Esophagus squamous epithelium (tissue), 5 donors: ENCODE measurements at regions not wholly inside any gene's neighbourhood (a gene's known extent, or its start where the extent isn't known, plus 50 kb on each side); places are given as distances from the start of the nearest gene placed in this dataset.

Source experiments
- DNase-seq: peaks from one replicate; lab custom pipeline; 2025; lab: John Stamatoyannopoulos, UW
- H3K27ac ChIP-seq, 4 donors: fragments of 200-600 bp; sonication (generic); one replicate each; pipeline ENCODE4 v1.5.1; 2016 to 2019; ENCODE audit warnings: mild to moderate bottlenecking in 1 of 4
- H3K27me3 ChIP-seq, 4 donors: fragments of 200-600 bp; sonication (generic); 1 replicate in 3 of 4; 2 replicates in 1 of 4; pipeline versions ENCODE4 v1.5.1 to v1.6.0; 2017 to 2021; ENCODE audit warnings: antibody characterized with exemption in 1 of 4
- H3K36me3 ChIP-seq, 3 donors: fragments of 200-600 bp; sonication (generic); one replicate each; pipeline ENCODE4 v1.5.1; 2016 to 2019
- H3K4me1 ChIP-seq, 3 donors: fragments of 200-600 bp; sonication (generic); one replicate each; pipeline ENCODE4 v1.5.1; 2017 to 2019
- H3K4me3 ChIP-seq, 4 donors: fragments of 200-600 bp; sonication (generic); 1 replicate in 3 of 4; 2 replicates in 1 of 4; pipeline ENCODE4 v1.5.1; 2016 to 2019; ENCODE audit warnings: mild to moderate bottlenecking in 2 of 4, moderate library complexity in 1 of 4
- H3K9me3 ChIP-seq, 3 donors: fragments of 200-600 bp; sonication (generic); one replicate each; pipeline ENCODE4 v1.5.1; 2016 to 2019
- CTCF ChIP-seq, 6 experiments: fragments of 450-650 bp in 4 of 6; fragments of 200-600 bp in 2 of 6; sonication (generic) in 2 of 6; IDR thresholded peaks; one replicate each; pipeline ENCODE4 v1.5.1; 2016 to 2019; ENCODE audit warnings: antibody characterized with exemption in 6 of 6, mild to moderate bottlenecking in 4 of 6, moderate library complexity in 4 of 6
- POLR2A ChIP-seq, 4 donors: fragments of 450-650 bp; IDR thresholded peaks; one replicate each; pipeline ENCODE4 v1.6.1; 2017; ENCODE audit warnings: antibody characterized with exemption in 4 of 4, mild to moderate bottlenecking in 4 of 4, moderate library complexity in 3 of 4
- WGBS, 2 donors: methylation state at CpG; one replicate each; pipeline ENCODE4 v1.1.5; 2018; 5-methylcytosine and 5-hydroxymethylcytosine counted together
- intact Hi-C: fragments of 100-400 bp; cut with DNase I; formaldehyde crosslinking; loops from one replicate; pipeline ENCODE4 v1.15.0; 2022
- donor health status: DM: yes; HTN: yes; CAD: no.

GRCh38 chr2:139237023-139237422, 456.8 kb upstream of the NXPH2 start:
- Histone ChIP-seq H3K27me3 (no peaks in the 10 kb centered on the region), H3K4me3 (no peak overlapping the region), H3K4me1 (no peaks in the 10 kb centered on the region), H3K9me3 (no peaks in the 10 kb centered on the region), H3K27ac (no peak overlapping the region), H3K36me3 (no peaks in the 10 kb centered on the region)
- intact Hi-C loops = no loop called here
- 81 to 91% methylated on average over 3 of the region's 3 CpGs for WGBS, 2 donors
- TF ChIP-seq POLR2A (IDR thresholded peaks at IDR 0.05) = no peak
- TF ChIP-seq CTCF (IDR thresholded peaks at IDR 0.05) = no peak
- DNase-seq = no peak

- DNase-seq = no peak
- intact Hi-C loops = no loop called here
- Histone ChIP-seq H3K27me3 (no peaks in the 10 kb centered on the region), H3K4me1 (no peaks in the 10 kb centered on the region), H3K9me3 (no peaks in the 10 kb centered on the region), H3K4me3 (no peak overlapping the region), H3K27ac (no peak overlapping the region), H3K36me3 (no peaks in the 10 kb centered on the region)
- TF ChIP-seq CTCF (IDR thresholded peaks at IDR 0.05) (no peak), POLR2A (IDR thresholded peaks at IDR 0.05) (no peak)
- WGBS, 2 donors = 54 to 55% methylated on average over 5 of the region's 5 CpGs
Observed at GRCh38 chr2:139230881-139231280, 450.7 kb upstream of the NXPH2 start.

GRCh38 chr2:139228276-139228675, 448.1 kb upstream of the NXPH2 start:
- no peak for DNase-seq
- H3K27ac ChIP-seq = no peak overlapping the region
- intact Hi-C loops = no loop called here
- H3K4me1 ChIP-seq = no peaks in the 10 kb centered on the region
- H3K27me3 ChIP-seq = no peaks in the 10 kb centered on the region
- TF ChIP-seq CTCF (IDR thresholded peaks at IDR 0.05) (no peak), POLR2A (IDR thresholded peaks at IDR 0.05) (no peak)
- WGBS, 2 donors = 96 to 97% methylated on average over 2 of the region's 2 CpGs
- no peaks in the 10 kb centered on the region for H3K9me3 ChIP-seq
- no peaks in the 10 kb centered on the region for H3K36me3 ChIP-seq
- H3K4me3 ChIP-seq = no peak overlapping the region

- Histone ChIP-seq H3K27ac (no peak overlapping the region), H3K27me3 (no peaks in the 10 kb centered on the region), H3K9me3 (no peaks in the 10 kb centered on the region), H3K36me3 (no peaks in the 10 kb centered on the region), H3K4me1 (no peaks in the 10 kb centered on the region), H3K4me3 (no peak overlapping the region)
- no peak for DNase-seq
- TF ChIP-seq POLR2A (IDR thresholded peaks at IDR 0.05) = no peak
- TF ChIP-seq CTCF (IDR thresholded peaks at IDR 0.05) = no peak
- intact Hi-C loops = no loop called here
- WGBS, 2 donors = 87 to 89% methylated on average over 2 of the region's 2 CpGs
Observed at GRCh38 chr2:139225961-139226360, 445.8 kb upstream of the NXPH2 start.

- no peak for DNase-seq
- Histone ChIP-seq H3K36me3 (no peaks in the 10 kb centered on the region), H3K4me3 (no peak overlapping the region), H3K27me3 (no peaks in the 10 kb centered on the region), H3K9me3 (peaks cover 0 to 6% (median 0%) of the 10 kb centered on the region in 3 donors), H3K4me1 (no peaks in the 10 kb centered on the region), H3K27ac (no peak overlapping the region)
- intact Hi-C loops = no loop called here
- 87 to 100% methylated on average over 1 of the region's 1 CpG for WGBS, 2 donors
- TF ChIP-seq CTCF (IDR thresholded peaks at IDR 0.05) = no peak
- TF ChIP-seq POLR2A (IDR thresholded peaks at IDR 0.05) = no peak
Observed at GRCh38 chr2:139218181-139218580, 438.0 kb upstream of the NXPH2 start.
